GM23338 (cell line): ENCODE measurements at regions not wholly inside any gene's neighbourhood (a gene's known extent, or its start where the extent isn't known, plus 50 kb on each side); places are given as distances from the start of the nearest gene placed in this dataset.

ENCODE experiments used
- ATAC-seq: fragments of 200-7000 bp; cut with Tn5 transposase; 3 replicates; pipeline ENCODE4 v1.9.1; 2020
- DNase-seq: peaks from one replicate; pipeline ENCODE4 v3.0.0-alpha.2; 2015; ENCODE audit warnings: low spot score
- H2AFZ ChIP-seq: fragments of 200-600 bp; sonication (generic); 2 replicates; pipeline ENCODE4 v1.8.0; 2016; ENCODE audit warnings: antibody characterized with exemption, mild to moderate bottlenecking, moderate library complexity
- H3F3A ChIP-seq: fragments of 200-600 bp; sonication (generic); replicated peaks from 2 replicates; pipeline ENCODE4 v1.8.0; 2017; ENCODE audit warnings: antibody characterized with exemption, mixed run types, low read depth
- H3K27ac ChIP-seq: fragments of 200-600 bp; sonication (generic); 2 replicates; pipeline ENCODE4 v1.6.1; 2016; ENCODE audit warnings: low read depth
- H3K27me3 ChIP-seq: fragments of 200-600 bp; sonication (generic); 2 replicates; pipeline ENCODE4 v1.8.0; 2016; ENCODE audit warnings: mild to moderate bottlenecking, mixed run types, moderate library complexity; ENCODE audit not compliant: insufficient read depth
- H3K36me3 ChIP-seq: fragments of 200-600 bp; sonication (generic); 2 replicates; pipeline ENCODE4 v1.8.0; 2016; ENCODE audit warnings: mild to moderate bottlenecking; ENCODE audit not compliant: insufficient read depth
- H3K4me1 ChIP-seq: fragments of 200-600 bp; sonication (generic); 2 replicates; pipeline ENCODE4 v1.8.0; 2016; ENCODE audit warnings: mild to moderate bottlenecking, moderate library complexity; ENCODE audit not compliant: insufficient read depth
- H3K4me2 ChIP-seq: fragments of 200-600 bp; sonication (generic); 2 replicates; pipeline ENCODE4 v1.7.1; 2017; ENCODE audit warnings: mixed run types
- H3K4me3 ChIP-seq: fragments of 200-600 bp; sonication (generic); 2 replicates; pipeline ENCODE4 v1.6.1; 2016; ENCODE audit warnings: mixed run types
- H3K79me2 ChIP-seq: fragments of 200-600 bp; sonication (generic); replicated peaks from 2 replicates; pipeline ENCODE4 v1.8.0; 2017; ENCODE audit warnings: mild to moderate bottlenecking; ENCODE audit not compliant: insufficient read depth
- H3K9me2 ChIP-seq: fragments of 200-600 bp; sonication (generic); 2 replicates; pipeline ENCODE4 v1.8.0; 2017; ENCODE audit not compliant: insufficient read depth
- H4K20me1 ChIP-seq: fragments of 200-600 bp; sonication (generic); replicated peaks from 2 replicates; pipeline ENCODE4 v1.8.0; 2017; ENCODE audit warnings: mild to moderate bottlenecking; ENCODE audit not compliant: insufficient read depth
- H3K27ac Mint-ChIP-seq: 2 replicates; pipeline ENCODE4 v1.8.0; 2020; ENCODE audit warnings: inconsistent platforms, mild to moderate bottlenecking, moderate library complexity, mixed read lengths
- H3K27me3 Mint-ChIP-seq: 3 replicates; pipeline ENCODE4 v1.8.0; 2022; ENCODE audit warnings: low read depth, mild to moderate bottlenecking, moderate library complexity, mixed read lengths, inconsistent platforms; ENCODE audit not compliant: insufficient read depth, poor library complexity
- H3K36me3 Mint-ChIP-seq: 3 replicates; pipeline ENCODE4 v1.8.0; 2021; ENCODE audit warnings: low read depth, mild to moderate bottlenecking, inconsistent platforms, moderate library complexity, mixed read lengths
- H3K4me1 Mint-ChIP-seq: 3 replicates; pipeline ENCODE4 v1.8.0; 2020; ENCODE audit warnings: mild to moderate bottlenecking, inconsistent platforms, mixed read lengths
- H3K4me3 Mint-ChIP-seq: 3 replicates; pipeline ENCODE4 v1.8.0; 2021; ENCODE audit warnings: moderate library complexity, mild to moderate bottlenecking, inconsistent platforms, mixed read lengths
- H3K9me3 Mint-ChIP-seq: 3 replicates; pipeline ENCODE4 v1.8.0; 2020; ENCODE audit warnings: moderate library complexity, mild to moderate bottlenecking, inconsistent platforms, mixed read lengths
- CREB1 ChIP-seq: fragments of 250-450 bp; sonication (Bioruptor Pico); IDR thresholded peaks from 2 replicates; pipeline ENCODE4 v1.5.0; 2020; ENCODE audit warnings: low read depth, mild to moderate bottlenecking, moderate library complexity
- EZH2 ChIP-seq: fragments of 200-600 bp; sonication (generic); IDR thresholded peaks from one replicate; pipeline ENCODE4 v1.8.0; 2017; ENCODE audit warnings: antibody characterized with exemption, mild to moderate bottlenecking, low read depth; ENCODE audit not compliant: unreplicated experiment
- EZH2phosphoT487 ChIP-seq: fragments of 200-600 bp; sonication (generic); IDR thresholded peaks from one replicate; pipeline ENCODE4 v1.8.1; 2018; ENCODE audit warnings: antibody characterized with exemption; ENCODE audit not compliant: unreplicated experiment
- JUNB ChIP-seq: IDR thresholded peaks from one replicate; pipeline ENCODE4 v1.6.1; 2016; ENCODE audit warnings: antibody characterized with exemption; ENCODE audit not compliant: unreplicated experiment
- NANOG ChIP-seq: IDR thresholded peaks from 2 replicates; pipeline ENCODE4 v1.6.1; 2016; ENCODE audit warnings: antibody characterized with exemption, borderline replicate concordance
- STAT1 ChIP-seq: IDR thresholded peaks from one replicate; pipeline ENCODE4 v1.6.1; 2016; ENCODE audit warnings: antibody characterized with exemption; ENCODE audit not compliant: unreplicated experiment
- ZNF114 ChIP-seq: fragments of 250-450 bp; sonication (Bioruptor Pico); IDR thresholded peaks from 2 replicates; pipeline ENCODE4 v1.5.0; 2020; ENCODE audit warnings: mild to moderate bottlenecking, moderate library complexity
- ZNF331 ChIP-seq: fragments of 250-450 bp; sonication (Bioruptor Pico); IDR thresholded peaks from 2 replicates; pipeline ENCODE4 v1.5.0; 2020; ENCODE audit warnings: low read depth, mild to moderate bottlenecking, moderate library complexity
- TF ChIP-seq, protein P1 (sequence below): IDR thresholded peaks from 2 replicates; pipeline ENCODE4 v1.6.1; 2016; ENCODE audit warnings: antibody characterized with exemption
- TF ChIP-seq, protein P2 (sequence below): IDR thresholded peaks from one replicate; pipeline ENCODE4 v1.6.1; 2018; ENCODE audit warnings: antibody characterized with exemption; ENCODE audit not compliant: unreplicated experiment
- TF ChIP-seq, protein P3 (sequence below), 2 experiments: fragments of 200-600 bp in 1 of 2; sonication (generic) in 1 of 2; conservative IDR thresholded peaks; 2 replicates each; pipeline versions ENCODE4 v1.5.1 to v1.6.1; 2016 to 2017; ENCODE audit warnings: antibody characterized with exemption in 2 of 2, low read depth in 2 of 2, mild to moderate bottlenecking in 2 of 2, moderate library complexity in 1 of 2
- TF ChIP-seq, protein P4 (sequence below): fragments of 250-450 bp; sonication (Bioruptor Pico); IDR thresholded peaks from 2 replicates; pipeline ENCODE4 v1.5.0; 2020; ENCODE audit warnings: mild to moderate bottlenecking, moderate library complexity

DNA sequence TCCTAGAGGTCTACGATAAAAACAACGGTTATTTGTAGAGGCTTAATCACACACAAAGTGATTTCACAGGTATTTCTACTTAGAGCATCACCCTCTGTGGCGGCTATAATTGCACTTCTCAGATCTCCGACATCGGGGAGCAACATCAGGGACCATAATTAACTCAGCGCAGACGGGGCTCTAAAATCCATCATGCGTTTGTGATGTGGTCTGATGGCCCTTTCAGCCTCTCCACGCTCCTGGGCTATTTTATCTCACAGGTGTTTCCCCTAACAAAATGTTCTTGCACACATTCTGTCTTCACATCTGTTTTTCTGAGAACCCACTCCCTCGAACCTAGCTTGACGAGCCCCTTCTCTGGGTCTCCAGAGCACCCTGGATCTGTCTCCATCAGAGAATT, 146.3 kb upstream of the DUSP10 start:
- Mint-ChIP-seq H3K36me3 (no peaks in the 10 kb centered on the region), H3K4me3 (no peak overlapping the region), H3K27me3 (peaks cover 6% of the 10 kb centered on the region), H3K9me3 (no peaks in the 10 kb centered on the region), H3K4me1 (no peaks in the 10 kb centered on the region; the same call in 2 of the 3 replicates), H3K27ac (no peak overlapping the region)
- Histone ChIP-seq H3K36me3 (no peaks in the 10 kb centered on the region), H3K4me1 (no peaks in the 10 kb centered on the region), H2AFZ (no peak overlapping the region), H3K4me3 (no peak overlapping the region), H3K27ac (no peak overlapping the region), H3F3A (no peaks in the 10 kb centered on the region), H3K79me2 (no peaks in the 10 kb centered on the region), H3K4me2 (no peak overlapping the region), H3K27me3 (no peaks in the 10 kb centered on the region), H4K20me1 (no peaks in the 10 kb centered on the region), H3K9me2 (peaks cover 6% of the 10 kb centered on the region; the same call in 1 of the 2 replicates)
- DNase-seq (no peak), ATAC-seq (no peak)
- TF ChIP-seq CREB1 (CRISPR knock-in tag), result no peak
- TF ChIP-seq, protein P1, sequence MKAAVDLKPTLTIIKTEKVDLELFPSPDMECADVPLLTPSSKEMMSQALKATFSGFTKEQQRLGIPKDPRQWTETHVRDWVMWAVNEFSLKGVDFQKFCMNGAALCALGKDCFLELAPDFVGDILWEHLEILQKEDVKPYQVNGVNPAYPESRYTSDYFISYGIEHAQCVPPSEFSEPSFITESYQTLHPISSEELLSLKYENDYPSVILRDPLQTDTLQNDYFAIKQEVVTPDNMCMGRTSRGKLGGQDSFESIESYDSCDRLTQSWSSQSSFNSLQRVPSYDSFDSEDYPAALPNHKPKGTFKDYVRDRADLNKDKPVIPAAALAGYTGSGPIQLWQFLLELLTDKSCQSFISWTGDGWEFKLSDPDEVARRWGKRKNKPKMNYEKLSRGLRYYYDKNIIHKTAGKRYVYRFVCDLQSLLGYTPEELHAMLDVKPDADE, result no peak
- TF ChIP-seq, protein P2, sequence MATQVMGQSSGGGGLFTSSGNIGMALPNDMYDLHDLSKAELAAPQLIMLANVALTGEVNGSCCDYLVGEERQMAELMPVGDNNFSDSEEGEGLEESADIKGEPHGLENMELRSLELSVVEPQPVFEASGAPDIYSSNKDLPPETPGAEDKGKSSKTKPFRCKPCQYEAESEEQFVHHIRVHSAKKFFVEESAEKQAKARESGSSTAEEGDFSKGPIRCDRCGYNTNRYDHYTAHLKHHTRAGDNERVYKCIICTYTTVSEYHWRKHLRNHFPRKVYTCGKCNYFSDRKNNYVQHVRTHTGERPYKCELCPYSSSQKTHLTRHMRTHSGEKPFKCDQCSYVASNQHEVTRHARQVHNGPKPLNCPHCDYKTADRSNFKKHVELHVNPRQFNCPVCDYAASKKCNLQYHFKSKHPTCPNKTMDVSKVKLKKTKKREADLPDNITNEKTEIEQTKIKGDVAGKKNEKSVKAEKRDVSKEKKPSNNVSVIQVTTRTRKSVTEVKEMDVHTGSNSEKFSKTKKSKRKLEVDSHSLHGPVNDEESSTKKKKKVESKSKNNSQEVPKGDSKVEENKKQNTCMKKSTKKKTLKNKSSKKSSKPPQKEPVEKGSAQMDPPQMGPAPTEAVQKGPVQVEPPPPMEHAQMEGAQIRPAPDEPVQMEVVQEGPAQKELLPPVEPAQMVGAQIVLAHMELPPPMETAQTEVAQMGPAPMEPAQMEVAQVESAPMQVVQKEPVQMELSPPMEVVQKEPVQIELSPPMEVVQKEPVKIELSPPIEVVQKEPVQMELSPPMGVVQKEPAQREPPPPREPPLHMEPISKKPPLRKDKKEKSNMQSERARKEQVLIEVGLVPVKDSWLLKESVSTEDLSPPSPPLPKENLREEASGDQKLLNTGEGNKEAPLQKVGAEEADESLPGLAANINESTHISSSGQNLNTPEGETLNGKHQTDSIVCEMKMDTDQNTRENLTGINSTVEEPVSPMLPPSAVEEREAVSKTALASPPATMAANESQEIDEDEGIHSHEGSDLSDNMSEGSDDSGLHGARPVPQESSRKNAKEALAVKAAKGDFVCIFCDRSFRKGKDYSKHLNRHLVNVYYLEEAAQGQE, result no peak
- TF ChIP-seq, protein P3, sequence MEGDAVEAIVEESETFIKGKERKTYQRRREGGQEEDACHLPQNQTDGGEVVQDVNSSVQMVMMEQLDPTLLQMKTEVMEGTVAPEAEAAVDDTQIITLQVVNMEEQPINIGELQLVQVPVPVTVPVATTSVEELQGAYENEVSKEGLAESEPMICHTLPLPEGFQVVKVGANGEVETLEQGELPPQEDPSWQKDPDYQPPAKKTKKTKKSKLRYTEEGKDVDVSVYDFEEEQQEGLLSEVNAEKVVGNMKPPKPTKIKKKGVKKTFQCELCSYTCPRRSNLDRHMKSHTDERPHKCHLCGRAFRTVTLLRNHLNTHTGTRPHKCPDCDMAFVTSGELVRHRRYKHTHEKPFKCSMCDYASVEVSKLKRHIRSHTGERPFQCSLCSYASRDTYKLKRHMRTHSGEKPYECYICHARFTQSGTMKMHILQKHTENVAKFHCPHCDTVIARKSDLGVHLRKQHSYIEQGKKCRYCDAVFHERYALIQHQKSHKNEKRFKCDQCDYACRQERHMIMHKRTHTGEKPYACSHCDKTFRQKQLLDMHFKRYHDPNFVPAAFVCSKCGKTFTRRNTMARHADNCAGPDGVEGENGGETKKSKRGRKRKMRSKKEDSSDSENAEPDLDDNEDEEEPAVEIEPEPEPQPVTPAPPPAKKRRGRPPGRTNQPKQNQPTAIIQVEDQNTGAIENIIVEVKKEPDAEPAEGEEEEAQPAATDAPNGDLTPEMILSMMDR (conservative IDR thresholded peaks at IDR 0.05; ENCODE audit: low read depth in 2 of 2), result no peak
- no peak for TF ChIP-seq STAT1
- TF ChIP-seq ZNF114, result no peak
- TF ChIP-seq NANOG, result no peak
- TF ChIP-seq EZH2, result no peak
- TF ChIP-seq JUNB, result no peak
- TF ChIP-seq EZH2phosphoT487, result no peak
- TF ChIP-seq ZNF331 (CRISPR knock-in tag), result no peak
- TF ChIP-seq, protein P4, sequence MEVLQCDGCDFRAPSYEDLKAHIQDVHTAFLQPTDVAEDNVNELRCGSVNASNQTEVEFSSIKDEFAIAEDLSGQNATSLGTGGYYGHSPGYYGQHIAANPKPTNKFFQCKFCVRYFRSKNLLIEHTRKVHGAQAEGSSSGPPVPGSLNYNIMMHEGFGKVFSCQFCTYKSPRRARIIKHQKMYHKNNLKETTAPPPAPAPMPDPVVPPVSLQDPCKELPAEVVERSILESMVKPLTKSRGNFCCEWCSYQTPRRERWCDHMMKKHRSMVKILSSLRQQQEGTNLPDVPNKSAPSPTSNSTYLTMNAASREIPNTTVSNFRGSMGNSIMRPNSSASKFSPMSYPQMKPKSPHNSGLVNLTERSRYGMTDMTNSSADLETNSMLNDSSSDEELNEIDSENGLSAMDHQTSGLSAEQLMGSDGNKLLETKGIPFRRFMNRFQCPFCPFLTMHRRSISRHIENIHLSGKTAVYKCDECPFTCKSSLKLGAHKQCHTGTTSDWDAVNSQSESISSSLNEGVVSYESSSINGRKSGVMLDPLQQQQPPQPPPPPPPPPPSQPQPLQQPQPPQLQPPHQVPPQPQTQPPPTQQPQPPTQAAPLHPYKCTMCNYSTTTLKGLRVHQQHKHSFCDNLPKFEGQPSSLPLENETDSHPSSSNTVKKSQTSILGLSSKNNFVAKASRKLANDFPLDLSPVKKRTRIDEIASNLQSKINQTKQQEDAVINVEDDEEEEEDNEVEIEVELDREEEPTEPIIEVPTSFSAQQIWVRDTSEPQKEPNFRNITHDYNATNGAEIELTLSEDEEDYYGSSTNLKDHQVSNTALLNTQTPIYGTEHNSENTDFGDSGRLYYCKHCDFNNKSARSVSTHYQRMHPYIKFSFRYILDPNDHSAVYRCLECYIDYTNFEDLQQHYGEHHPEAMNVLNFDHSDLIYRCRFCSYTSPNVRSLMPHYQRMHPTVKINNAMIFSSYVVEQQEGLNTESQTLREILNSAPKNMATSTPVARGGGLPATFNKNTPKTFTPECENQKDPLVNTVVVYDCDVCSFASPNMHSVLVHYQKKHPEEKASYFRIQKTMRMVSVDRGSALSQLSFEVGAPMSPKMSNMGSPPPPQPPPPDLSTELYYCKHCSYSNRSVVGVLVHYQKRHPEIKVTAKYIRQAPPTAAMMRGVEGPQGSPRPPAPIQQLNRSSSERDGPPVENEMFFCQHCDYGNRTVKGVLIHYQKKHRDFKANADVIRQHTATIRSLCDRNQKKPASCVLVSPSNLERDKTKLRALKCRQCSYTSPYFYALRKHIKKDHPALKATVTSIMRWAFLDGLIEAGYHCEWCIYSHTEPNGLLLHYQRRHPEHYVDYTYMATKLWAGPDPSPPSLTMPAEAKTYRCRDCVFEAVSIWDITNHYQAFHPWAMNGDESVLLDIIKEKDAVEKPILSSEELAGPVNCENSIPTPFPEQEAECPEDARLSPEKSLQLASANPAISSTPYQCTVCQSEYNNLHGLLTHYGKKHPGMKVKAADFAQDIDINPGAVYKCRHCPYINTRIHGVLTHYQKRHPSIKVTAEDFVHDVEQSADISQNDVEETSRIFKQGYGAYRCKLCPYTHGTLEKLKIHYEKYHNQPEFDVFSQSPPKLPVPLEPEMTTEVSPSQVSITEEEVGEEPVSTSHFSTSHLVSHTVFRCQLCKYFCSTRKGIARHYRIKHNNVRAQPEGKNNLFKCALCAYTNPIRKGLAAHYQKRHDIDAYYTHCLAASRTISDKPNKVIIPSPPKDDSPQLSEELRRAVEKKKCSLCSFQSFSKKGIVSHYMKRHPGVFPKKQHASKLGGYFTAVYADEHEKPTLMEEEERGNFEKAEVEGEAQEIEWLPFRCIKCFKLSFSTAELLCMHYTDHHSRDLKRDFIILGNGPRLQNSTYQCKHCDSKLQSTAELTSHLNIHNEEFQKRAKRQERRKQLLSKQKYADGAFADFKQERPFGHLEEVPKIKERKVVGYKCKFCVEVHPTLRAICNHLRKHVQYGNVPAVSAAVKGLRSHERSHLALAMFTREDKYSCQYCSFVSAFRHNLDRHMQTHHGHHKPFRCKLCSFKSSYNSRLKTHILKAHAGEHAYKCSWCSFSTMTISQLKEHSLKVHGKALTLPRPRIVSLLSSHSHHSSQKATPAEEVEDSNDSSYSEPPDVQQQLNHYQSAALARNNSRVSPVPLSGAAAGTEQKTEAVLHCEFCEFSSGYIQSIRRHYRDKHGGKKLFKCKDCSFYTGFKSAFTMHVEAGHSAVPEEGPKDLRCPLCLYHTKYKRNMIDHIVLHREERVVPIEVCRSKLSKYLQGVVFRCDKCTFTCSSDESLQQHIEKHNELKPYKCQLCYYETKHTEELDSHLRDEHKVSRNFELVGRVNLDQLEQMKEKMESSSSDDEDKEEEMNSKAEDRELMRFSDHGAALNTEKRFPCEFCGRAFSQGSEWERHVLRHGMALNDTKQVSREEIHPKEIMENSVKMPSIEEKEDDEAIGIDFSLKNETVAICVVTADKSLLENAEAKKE (CRISPR knock-in tag), result no peak
